ENCODE measurements at regions not wholly inside any gene's neighbourhood (a gene's known extent, or its start where the extent isn't known, plus 50 kb on each side); places are given as distances from the start of the nearest gene placed in this dataset.

- TF ChIP-seq CREB1 (IDR thresholded peaks at IDR 0.05; ENCODE audit: low read depth) (no peak), EZH2 (IDR thresholded peaks at IDR 0.05; ENCODE audit: borderline replicate concordance, control insufficient read depth, low read depth, low read length) (no peak), CTCF (IDR thresholded peaks at IDR 0.05 in 2 of 3, conservative IDR thresholded peaks at IDR 0.05 in 1 of 3; ENCODE audit: control insufficient read depth in 2 of 3, extremely low read depth in 1 of 3, insufficient read depth in 1 of 3, low read depth in 3 of 3, low read length in 3 of 3) (no peak), ATF2 (IDR thresholded peaks at IDR 0.05; ENCODE audit: low read length) (no peak), EP300 (IDR thresholded peaks at IDR 0.05; ENCODE audit: borderline replicate concordance in 1 of 2, control insufficient read depth in 1 of 2, low read depth in 2 of 2, low read length in 2 of 2) (no peak), BRCA1 (IDR thresholded peaks at IDR 0.05; ENCODE audit: low read depth, low read length) (no peak)
These were observed 418.9 kb downstream of the ARHGEF28 start for GRCh38 chr5:74044936-74045335.
